ENCODE measurements at regions not wholly inside any gene's neighbourhood (a gene's known extent, or its start where the extent isn't known, plus 50 kb on each side); places are given as distances from the start of the nearest gene placed in this dataset.

DNA sequence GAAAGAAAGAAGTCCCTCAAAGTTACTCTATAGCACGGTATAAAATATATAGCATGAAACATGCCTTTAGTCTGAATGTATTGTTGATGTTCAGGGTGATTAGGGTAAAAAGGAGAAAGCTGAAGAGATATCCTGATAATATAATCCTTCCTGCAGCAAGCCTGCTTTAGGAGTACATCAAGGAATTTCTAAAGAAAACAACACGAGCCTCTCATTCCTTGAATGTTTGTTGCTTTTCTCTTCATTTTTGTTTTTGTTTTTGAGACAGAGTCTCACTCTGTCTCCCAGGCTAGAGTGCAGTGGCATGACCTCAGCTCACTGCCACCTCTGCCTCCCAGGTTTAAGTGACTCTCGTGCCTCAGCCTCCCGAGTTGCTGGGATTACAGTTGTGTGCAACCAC lies 79.1 kb downstream of the CD164 start:
- DNase-seq (ENCODE audit: extremely low spot score, unreplicated experiment), result no peak
- H3K27ac Mint-ChIP-seq (ENCODE audit: unreplicated experiment), result no peak overlapping the region
- no peak overlapping the region for H3K4me3 Mint-ChIP-seq (ENCODE audit: unreplicated experiment)
- TF ChIP-seq, protein P1, sequence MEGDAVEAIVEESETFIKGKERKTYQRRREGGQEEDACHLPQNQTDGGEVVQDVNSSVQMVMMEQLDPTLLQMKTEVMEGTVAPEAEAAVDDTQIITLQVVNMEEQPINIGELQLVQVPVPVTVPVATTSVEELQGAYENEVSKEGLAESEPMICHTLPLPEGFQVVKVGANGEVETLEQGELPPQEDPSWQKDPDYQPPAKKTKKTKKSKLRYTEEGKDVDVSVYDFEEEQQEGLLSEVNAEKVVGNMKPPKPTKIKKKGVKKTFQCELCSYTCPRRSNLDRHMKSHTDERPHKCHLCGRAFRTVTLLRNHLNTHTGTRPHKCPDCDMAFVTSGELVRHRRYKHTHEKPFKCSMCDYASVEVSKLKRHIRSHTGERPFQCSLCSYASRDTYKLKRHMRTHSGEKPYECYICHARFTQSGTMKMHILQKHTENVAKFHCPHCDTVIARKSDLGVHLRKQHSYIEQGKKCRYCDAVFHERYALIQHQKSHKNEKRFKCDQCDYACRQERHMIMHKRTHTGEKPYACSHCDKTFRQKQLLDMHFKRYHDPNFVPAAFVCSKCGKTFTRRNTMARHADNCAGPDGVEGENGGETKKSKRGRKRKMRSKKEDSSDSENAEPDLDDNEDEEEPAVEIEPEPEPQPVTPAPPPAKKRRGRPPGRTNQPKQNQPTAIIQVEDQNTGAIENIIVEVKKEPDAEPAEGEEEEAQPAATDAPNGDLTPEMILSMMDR (IDR thresholded peaks at IDR 0.05), result no peak
- H3K4me1 Mint-ChIP-seq (ENCODE audit: unreplicated experiment), result peaks cover 4% of the 10 kb centered on the region
- H3K27me3 Mint-ChIP-seq (ENCODE audit: unreplicated experiment), result peaks cover 6% of the 10 kb centered on the region
- H3K9me3 Mint-ChIP-seq (ENCODE audit: unreplicated experiment), result no peaks in the 10 kb centered on the region
- H3K36me3 Mint-ChIP-seq (ENCODE audit: unreplicated experiment), result no peaks in the 10 kb centered on the region

DNA sequence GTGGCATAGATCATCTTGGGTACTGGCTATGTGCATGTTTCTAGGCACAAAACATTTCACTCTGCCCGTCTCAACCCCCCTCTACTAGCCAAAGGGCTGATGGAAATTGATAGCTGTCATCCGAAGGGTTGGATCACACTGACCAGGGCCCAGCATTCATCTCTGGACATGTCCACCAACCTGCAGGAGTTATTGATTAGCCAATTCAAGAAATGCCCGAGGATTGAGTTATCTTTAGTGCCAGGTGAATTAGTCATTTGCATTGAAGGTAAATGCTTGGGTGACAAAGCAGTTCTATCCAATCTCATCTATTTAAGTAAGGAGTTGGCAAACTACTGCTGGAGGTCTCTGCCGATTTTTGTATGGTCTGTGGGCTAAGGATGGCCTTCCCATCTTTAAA lies 80.1 kb downstream of the CD164 start:
- TF ChIP-seq, protein P1 (IDR thresholded peaks at IDR 0.05), result no peak
- peaks cover 6% of the 10 kb centered on the region for H3K27me3 Mint-ChIP-seq (ENCODE audit: unreplicated experiment)
- no peaks in the 10 kb centered on the region for H3K36me3 Mint-ChIP-seq (ENCODE audit: unreplicated experiment)
- H3K9me3 Mint-ChIP-seq (ENCODE audit: unreplicated experiment), result no peaks in the 10 kb centered on the region
- no peak overlapping the region for H3K27ac Mint-ChIP-seq (ENCODE audit: unreplicated experiment)
- H3K4me1 Mint-ChIP-seq (ENCODE audit: unreplicated experiment), result peaks cover 4% of the 10 kb centered on the region
- DNase-seq (ENCODE audit: extremely low spot score, unreplicated experiment), result no peak
- no peak overlapping the region for H3K4me3 Mint-ChIP-seq (ENCODE audit: unreplicated experiment)

DNA sequence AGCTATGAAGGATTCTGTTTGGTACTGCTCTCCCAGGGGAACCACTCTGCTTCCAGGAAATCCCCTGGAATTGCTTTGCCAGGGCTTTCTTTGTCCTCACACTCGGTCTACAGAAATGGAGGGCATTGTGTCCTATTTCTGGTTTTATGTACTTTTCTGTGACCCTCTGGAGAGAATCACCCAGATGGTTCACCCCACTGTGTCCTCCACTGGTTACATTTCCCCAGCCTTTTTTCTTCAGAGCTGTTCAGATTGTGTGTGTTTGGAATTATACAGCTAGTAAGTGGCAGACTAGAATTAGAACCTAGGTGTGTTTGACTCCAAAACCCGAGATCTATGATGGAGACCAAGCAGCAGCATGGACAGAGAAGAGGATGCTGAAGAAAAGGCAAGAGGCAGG lies 80.8 kb downstream of the CD164 start:
- Mint-ChIP-seq H3K9me3 (ENCODE audit: unreplicated experiment) (no peaks in the 10 kb centered on the region), H3K4me3 (ENCODE audit: unreplicated experiment) (no peak overlapping the region)

DNA sequence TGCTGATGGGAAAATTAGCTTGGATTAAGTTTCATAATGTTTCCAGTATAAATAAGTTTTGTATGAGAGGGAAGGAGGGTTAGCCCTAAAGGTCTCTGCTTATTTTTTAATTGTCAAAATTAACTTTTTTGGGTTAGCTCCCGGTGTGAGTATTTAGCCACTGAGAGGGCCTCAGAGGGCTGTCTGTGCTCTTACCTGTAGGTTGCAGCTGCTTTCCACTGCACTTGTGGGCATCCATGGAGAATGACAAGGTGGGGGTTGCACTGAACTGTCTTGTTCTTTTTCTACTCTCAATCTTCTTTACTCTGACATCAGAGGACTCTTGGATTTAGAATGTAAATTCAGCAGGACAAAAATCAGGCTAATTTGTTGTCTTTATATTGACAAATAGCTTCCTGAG lies 81.4 kb downstream of the CD164 start:
- no peaks in the 10 kb centered on the region for H3K36me3 Mint-ChIP-seq (ENCODE audit: unreplicated experiment)
- peaks cover 13% of the 10 kb centered on the region for H3K27me3 Mint-ChIP-seq (ENCODE audit: unreplicated experiment)
- peaks cover 4% of the 10 kb centered on the region for H3K4me1 Mint-ChIP-seq (ENCODE audit: unreplicated experiment)
- no peak overlapping the region for H3K4me3 Mint-ChIP-seq (ENCODE audit: unreplicated experiment)
- TF ChIP-seq, protein P1 (IDR thresholded peaks at IDR 0.05), result no peak
- H3K27ac Mint-ChIP-seq (ENCODE audit: unreplicated experiment), result no peak overlapping the region
- no peak for DNase-seq (ENCODE audit: extremely low spot score, unreplicated experiment)
- no peaks in the 10 kb centered on the region for H3K9me3 Mint-ChIP-seq (ENCODE audit: unreplicated experiment)

More for the DNA sequence above, 80.8 kb downstream of the CD164 start:
- Mint-ChIP-seq H3K36me3 (ENCODE audit: unreplicated experiment) (no peaks in the 10 kb centered on the region), H3K4me1 (ENCODE audit: unreplicated experiment) (peaks cover 4% of the 10 kb centered on the region), H3K27me3 (ENCODE audit: unreplicated experiment) (peaks cover 12% of the 10 kb centered on the region), H3K27ac (ENCODE audit: unreplicated experiment) (no peak overlapping the region)
- TF ChIP-seq, protein P1 (IDR thresholded peaks at IDR 0.05), result no peak
- DNase-seq (ENCODE audit: extremely low spot score, unreplicated experiment), result no peak

DNA sequence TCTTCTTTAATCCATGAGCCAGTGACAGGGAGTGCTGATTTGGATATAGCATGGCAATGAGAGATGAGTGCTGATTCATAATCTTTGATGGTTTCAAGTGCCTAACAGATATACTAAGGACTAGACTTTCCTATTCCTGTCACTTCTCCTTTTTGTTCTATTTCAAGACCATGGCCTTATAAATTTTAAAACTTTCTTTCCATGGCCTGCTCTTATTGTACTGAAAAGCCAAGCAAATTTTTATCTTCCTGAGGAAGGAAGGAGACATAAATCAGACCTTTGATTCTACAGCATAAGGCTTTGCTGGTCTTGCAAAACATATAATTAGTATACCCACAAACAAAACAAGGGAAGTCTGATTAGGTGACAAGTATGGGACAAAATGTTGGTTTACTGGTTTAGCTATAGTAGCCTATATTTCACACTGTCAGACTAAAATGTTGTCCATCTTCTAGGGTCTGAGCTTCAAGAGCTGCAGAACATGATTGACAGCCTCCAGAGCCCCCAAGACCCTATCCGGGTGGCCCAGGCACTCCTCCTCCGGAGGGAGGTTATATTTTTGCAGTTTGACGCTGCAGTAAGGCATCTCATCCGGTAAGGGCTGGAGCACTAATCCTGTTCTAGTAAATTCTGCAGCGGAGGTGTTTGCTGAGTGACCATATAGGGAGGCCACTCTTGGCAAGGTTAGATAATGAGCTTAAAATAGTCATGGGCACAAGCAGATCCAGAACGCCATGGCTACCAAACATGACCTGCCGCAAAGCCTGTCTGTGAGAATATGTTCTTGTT lies 82.3 kb downstream of the CD164 start:
- no peak overlapping the region for H3K4me3 Mint-ChIP-seq (ENCODE audit: unreplicated experiment)
- peaks cover 13% of the 10 kb centered on the region for H3K27me3 Mint-ChIP-seq (ENCODE audit: unreplicated experiment)
- H3K36me3 Mint-ChIP-seq (ENCODE audit: unreplicated experiment), result no peaks in the 10 kb centered on the region
- H3K27ac Mint-ChIP-seq (ENCODE audit: unreplicated experiment), result no peak overlapping the region
- TF ChIP-seq, protein P1 (IDR thresholded peaks at IDR 0.05), result no peak
- no peak for DNase-seq (ENCODE audit: extremely low spot score, unreplicated experiment)
- peaks cover 4% of the 10 kb centered on the region for H3K4me1 Mint-ChIP-seq (ENCODE audit: unreplicated experiment)
- no peaks in the 10 kb centered on the region for H3K9me3 Mint-ChIP-seq (ENCODE audit: unreplicated experiment)

All from osteocyte (in vitro differentiated cells).